ENCODE measurements at regions not wholly inside any gene's neighbourhood (a gene's known extent, or its start where the extent isn't known, plus 50 kb on each side); places are given as distances from the start of the nearest gene placed in this dataset.
"Not testable (repeated sequence)": the region's sequence is repeated elsewhere in the genome, so short reads cannot be mapped to it uniquely, and the experiment has no call there.

DNA sequence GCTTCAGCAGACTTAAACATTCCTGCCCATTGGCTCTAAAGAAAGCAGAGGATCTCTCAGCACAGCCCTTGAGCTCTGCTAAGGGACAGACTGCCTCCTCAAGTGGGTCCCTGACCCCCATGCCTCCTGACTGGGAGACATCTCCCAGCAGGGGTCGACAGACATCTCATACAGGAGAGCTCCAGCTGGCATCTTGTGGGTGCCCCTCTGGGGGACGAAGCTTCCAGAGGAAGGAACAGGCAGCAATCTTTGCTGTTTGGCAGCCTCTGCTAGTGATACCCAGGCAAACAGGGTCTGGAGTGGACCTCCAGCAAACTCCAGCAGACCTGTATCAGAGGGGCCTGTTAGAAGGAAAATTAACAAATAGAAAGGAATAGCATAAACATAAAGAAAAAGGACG is 485.1 kb downstream of the ATP23 start:
- DNase-seq = not testable (repeated sequence)

DNA sequence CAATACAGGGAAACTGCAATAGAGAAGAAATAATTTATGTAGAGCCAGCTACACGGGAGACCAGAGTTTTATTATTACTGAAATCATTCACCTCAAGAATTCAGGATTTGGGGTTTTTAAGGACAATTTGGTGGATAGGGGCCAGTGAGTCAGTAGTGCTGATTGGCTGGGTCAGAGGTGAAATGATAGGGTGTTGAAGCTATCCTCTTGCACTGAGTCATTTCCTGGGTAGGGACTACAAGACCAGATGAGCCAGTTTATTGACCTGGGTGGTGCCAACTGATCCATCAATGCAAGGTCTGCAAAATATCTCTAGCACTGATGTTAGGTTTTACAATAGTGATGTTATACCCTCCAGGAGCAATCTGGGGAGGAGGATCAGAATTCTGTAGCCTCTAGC is 486.3 kb downstream of the LRIG3 start:
- no peak for DNase-seq

DNA sequence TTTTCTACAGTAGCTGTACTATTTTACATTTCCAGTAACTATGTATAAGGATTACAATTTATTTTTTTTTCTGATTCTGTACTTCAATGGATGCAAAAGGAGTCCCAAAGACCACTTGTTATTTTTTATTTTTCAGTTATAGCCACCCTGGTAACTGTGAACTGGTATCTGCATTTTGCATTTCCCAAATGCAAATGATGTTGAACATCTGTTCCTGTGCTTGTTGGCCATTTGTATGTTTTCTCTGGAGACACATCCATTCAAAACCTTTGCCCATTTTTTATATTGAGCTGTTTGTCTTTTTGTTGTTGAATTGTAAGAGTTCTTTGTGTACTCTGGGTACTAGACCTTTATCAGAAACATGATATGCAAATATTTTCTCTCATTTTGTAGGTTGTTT is 485.6 kb downstream of the LRIG3 start:
- no peak for DNase-seq

DNA sequence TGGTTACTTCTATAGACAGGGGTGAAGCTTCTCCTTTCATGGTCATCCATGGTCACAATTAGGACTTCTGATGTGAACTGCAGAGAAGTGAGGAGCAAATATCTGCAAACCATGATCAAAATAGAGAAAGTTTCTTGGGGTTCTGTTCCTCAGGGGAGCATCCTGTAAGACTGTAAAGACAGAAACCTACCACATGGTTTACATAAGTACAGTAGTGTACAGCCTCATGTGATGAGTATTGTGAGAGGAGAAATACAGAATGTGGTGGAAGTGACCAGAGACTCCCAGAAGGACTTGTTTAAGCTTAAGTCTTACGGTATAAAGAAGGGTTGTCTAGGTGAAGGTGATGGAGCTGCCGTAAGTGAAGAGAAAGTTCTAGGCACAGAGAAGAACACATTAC is 484.7 kb downstream of the LRIG3 start:
- no peak for DNase-seq

DNA sequence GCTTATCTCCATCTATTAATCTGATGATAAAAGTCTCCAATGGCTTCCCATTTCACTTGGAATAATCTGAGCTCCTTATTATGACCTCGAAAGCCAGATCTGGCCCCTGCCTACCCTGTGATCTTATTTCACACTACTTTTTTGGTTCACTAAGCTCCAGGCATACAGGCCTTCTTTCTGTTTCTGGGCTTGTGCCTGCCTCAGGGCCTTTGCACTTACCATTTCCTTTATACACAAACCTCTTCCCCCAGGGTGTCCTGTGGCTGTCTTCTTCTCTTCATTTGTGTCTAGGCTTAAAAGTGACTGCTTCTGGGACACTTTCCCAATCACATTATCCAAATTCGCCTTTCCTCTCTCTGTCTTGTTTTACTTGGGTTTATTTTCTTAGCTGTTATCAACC is 478.8 kb downstream of the LRIG3 start:
- DNase-seq = no peak

DNA sequence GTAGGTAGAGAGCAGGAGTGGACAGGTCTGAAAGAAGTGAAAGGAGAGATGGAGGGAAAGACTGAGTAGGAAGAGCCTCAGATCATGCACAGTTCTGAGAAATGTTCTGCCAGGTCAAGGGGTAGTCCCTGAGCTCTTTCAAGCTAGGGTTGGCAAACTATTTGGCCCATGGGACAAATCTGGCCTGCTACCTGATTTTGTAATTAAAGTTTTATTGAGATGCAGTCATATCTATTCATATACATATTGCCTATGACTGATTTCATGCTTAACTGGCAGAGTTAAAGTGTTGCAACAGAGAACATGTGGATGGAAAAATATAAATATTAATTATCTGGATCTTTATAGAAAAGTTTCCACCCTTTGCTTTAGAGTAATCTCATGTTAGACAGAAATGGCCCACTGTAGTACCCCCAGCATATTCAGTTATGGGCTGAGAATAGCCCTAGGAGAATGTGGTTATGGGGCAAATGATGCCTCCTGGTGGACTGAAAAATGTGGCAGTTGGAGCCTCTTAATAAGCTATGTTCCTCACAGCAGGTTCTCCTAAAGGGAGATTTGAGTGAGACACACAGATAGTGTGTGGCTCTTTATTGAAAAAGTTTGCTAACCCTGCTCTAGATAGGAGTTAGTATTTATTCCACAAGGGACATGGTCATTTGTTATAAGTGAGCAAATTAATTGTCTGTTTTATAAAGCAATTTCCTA is 476.9 kb downstream of the LRIG3 start:
- DNase-seq = peak; percentile 30

DNA sequence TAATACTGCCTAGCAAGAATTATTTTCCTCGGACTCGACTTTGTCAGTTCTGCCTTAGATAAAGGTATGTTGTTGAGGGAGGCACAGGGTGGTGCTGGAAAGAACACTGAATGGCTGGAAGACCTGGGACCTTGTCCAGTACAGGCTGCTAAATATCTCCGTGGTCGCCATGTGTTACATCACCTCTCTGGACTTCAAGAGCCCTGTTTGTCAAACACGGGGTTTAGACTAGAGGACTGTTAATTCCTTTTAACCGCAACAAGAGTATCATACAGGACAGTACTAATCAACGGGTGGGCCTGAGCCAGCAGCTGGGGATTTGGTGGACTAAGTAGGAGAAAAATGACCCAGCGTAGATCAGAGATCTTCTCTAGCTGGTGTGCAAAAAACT is 476.3 kb downstream of the LRIG3 start:
- DNase-seq = no peak

DNA sequence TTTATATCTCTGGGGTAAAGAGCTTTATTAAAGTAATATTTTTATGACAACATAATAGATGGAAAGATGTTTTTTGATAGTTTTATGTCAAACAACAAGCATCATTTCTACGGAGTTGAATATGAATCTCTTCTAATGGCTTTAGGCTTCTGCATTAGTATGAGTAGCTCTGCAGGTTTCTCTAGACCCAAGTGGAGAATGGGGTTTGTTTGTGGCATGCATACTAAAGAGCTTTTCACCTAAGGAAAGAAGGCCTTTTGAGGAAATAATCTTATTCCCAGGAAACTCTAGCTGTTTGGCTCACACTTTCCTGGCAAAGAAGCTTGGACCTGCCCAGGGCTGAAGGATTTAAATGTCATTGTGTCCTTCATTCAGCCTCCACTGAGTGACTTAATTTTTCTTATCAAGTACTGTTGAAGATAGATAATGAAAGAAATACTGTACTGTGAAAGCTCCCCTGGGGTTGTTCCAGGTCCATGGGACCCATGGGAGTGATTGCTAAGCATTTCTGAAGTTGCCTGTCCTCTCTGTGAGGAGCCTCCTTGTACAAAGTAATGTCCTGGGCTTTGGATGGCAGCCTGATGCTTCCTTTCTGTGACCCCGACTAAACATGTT is 469.3 kb downstream of the LRIG3 start:
- DNase-seq = no peak

DNA sequence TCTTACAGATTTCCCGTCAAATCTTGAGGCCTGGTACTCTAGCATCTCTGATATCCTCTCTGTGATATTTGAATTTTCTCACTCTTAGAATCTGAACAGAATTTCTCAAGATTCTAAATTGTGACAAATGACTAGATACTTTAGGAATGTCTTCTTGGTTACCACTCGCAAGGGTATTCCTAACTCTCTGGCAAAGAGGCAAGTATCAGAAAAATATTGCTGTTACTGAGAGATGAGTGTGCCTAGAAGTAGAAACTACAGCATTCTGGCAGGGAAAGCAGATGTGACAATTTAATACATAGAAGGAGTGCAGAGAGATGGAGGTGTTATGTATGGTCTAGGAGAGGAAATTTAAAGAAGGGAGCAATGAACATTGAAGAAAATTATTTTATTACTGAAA is 467.8 kb downstream of the LRIG3 start:
- DNase-seq = no peak

DNA sequence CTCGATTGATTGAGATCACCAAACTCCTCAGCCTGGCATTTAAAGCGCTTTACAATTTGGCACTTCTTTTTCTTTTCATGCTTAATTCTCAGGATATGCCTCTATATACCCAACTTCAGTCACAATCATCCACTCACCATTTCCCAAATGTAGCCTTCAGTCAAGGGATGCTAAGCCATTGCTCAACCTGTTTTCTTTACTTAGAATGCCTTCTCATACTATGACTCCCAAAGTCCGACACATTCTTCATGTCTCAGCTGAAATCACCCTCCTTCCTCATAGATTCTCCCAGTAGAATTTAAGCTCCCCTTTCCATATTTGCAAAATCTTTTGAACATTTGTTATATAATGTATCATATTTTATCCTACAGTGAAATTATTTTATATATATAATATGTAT is 467.0 kb downstream of the LRIG3 start:
- no peak for DNase-seq

DNA sequence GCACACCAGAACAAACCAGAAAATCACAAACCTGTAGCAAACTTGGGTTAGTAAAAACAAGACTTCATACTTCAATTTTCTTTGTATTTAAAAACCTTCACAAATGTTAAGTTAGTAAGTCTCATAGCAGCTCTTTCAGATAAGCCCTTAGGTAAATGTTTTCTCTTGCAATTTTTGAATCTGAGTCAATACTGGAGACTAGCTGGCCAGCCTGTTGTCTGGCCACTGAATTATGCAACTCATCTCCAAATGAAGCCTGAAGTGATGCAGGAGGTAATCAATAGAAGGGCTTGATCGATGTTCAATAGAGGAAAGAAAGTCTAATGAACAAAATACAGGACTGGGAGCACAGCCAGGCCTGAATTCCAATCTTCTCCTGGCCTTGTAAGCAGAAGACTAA is 465.2 kb downstream of the LRIG3 start:
- no peak for DNase-seq

DNA sequence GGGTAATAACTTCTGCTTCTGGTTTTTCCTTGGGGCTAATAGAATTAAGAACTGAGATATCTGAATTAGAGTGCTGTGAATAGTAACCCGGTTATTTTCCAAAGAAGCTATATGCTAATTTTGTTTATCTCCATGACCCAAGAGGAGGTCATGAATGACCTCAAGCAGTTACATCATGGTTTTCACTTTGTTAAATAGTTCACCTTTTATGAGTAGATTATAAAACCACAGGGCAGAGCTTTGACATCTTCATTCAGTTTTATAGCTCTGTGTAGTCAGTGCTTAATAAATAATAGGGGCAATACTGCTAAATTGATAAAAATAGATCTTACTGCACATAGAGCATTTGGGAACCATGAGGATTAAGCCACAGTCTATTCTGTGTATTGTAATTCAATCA is 462.2 kb downstream of the LRIG3 start:
- DNase-seq = no peak

DNA sequence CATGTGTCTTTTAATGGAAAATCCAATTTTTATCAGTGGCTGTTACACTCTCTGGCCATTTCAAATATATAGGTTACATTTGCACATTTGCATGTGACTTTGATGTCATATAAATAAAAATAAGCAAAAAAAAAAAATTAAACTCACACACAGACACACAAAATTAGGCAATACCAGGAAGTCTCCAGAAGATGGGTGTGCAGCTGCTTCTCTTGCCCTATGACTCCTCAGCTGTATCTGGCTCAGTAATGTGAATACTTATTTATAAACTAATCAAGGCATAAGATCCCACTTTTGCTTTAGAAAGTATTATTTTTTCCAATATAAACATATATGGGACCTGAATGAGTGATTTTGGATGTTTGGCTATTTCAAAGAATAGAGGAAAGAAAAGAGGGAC is 461.1 kb downstream of the LRIG3 start:
- no peak for DNase-seq

DNA sequence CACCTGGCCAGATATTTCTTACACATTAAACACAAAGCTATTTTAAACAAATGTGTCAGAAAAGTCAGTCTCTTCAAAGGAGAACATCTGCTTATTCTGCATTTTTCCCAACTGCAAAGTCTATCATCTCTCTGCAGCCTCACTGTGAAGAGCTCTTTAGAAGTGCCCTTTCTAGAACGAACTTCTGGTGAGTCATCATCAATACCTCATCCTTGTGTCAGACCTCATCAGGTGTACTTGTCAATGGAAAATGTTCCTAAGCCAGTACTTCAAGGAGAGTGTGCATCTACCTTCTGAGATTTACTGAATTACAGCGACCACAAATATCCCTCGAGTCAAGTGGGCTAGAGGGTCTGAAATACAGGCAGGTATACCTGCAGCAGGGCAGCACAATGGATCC is 457.3 kb downstream of the LRIG3 start:
- no peak for DNase-seq

DNA sequence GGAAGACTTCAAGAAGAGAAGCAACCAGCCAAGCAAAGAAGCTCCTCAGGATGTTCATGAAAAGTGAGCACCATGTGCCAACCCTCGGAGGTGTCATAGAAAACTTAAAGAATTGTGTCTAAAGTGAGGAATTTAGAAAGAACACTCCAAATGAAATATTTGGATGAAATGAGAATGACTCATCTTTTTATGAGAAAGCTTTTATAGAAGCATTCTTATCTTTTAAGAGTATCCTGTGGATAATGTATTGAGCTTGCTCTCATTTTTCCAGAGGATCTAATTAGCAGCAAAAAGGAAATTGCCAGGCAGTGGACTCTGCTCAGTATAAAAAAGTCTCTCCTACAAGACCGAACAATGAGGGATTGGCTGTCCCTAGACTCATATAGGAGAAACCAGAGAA is 454.9 kb downstream of the LRIG3 start:
- DNase-seq = no peak

DNA sequence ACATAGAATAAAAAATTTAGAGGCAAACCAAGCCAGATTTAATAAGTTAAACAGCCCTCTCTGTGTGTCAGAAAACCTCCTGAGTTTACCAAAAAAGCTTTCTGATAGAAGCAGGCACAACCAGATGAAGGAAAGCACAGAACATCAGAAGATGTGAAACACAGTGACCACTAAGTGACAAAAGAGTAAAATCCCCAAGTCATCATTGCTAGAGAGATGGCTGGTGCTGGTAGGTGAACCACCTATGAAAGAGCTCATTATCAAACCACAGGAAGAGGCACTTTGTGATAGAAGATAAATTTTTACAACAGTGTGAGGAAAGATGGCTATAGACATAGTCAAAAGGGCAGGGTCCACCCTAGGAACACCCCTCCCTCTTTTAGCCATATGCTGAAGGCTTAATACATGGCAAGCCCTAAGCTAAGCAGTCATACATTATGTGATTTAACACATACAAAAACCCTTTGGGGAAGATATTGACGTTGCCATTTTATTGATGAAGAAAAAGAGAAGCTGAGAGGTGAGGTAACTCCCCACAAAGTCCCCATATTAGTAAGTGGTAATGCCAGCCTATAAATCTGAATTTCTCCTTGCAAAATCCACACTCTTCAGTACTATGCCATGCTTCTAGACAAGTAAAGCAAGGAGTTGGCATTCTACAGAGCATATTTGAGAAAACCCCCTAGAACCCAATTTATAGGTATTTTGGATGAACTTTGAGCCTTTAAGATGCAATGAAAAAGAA is 449.9 kb downstream of the LRIG3 start:
- DNase-seq = no peak

DNA sequence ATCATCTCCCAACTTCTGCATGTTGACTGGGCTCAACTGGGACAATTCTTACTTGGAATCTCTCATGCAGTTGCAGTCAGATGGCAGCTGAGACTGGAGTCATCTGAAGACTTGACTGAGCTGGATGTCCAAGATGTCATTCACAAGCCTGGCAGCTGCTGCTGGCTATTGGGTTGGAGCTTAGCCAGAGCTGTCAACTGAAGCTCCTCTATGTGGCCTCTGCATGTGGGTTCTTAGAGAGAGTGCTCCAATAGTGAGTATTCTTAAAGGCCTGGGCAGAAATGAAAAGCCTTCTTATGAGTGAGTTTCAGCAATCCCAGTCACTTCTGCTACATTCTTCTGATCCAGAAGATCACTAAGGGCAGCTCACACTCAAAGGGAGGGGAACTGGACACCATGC is 440.9 kb downstream of the LRIG3 start:
- DNase-seq = no peak

DNA sequence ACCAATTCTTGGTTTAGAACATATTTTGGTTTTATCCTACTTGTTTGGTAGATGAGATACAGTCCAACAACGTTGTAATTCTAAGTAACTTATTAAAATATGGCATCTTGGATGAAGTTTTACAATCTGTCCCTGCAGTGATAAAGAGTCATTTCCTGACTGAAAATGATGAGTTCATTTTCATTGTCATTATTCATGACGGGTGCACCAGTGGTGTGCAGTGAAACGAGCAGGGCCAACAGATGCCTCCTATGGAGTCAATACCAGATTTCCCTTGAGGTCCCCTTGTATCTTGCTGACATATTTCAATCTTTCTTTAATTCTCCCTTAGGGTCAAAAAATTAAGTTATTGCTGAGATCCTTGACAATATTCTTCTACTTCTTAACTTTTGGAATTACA is 438.5 kb downstream of the LRIG3 start:
- DNase-seq = no peak

DNA sequence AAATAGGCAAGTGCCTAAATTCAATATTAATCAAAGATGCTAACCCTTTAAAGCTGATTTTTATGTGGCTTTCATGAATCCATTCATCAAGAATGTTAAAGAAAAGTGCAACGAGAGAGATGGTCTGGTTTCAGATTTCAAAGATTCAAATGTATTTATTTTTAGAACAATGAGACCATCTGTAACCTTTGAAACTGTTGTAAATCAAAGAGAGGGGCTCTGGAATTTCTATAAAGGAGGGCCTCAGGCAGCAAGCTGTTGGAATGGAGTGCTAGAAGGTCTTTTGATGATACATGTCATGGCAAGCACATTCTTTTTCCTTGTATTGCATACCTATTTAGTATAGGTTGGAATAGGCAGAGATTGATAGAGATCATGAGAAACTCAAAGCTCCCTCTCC is 433.0 kb downstream of the LRIG3 start:
- no peak for DNase-seq

DNA sequence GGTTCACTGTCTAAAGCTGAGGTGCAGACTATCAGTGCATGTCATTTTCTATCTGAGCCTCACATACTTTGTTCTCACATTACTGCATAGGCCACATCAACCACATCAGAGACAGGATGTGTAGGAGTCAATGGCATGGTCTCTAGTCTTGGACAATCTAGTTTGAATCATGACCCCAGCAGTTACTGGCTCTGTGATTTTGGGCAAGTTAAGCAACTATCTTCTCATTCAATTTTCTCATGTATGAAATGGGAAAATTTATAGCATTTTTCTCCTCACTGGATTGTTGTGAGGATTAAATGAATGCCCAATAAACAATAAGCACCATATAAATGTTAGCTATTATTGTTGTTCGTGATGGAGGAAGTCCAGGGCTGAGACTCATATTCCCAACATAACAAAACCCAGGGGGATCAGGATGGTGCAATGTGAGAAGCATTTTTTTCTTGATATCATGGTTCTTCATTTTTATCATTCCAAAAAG is 432.6 kb downstream of the LRIG3 start:
- DNase-seq = no peak

DNA sequence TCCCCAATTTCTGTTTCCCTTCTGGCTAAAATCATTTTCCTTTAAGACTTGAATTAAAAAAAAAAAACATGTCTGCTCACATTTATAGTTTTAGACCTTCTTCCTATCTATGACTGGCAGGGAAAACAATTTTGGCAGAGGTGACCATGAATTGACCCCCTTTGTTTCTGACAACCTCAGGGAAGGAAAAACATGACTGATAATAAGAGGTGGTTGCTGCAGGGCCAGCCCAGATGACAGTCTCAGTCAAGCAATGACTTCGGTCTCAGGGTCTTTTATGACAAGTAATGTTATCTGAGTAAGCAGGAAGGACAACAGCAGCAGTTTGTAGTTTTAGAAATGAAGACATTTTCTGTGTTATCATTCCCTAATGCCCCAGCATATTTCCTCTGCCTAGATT is 430.9 kb downstream of the LRIG3 start:
- DNase-seq = no peak

DNA sequence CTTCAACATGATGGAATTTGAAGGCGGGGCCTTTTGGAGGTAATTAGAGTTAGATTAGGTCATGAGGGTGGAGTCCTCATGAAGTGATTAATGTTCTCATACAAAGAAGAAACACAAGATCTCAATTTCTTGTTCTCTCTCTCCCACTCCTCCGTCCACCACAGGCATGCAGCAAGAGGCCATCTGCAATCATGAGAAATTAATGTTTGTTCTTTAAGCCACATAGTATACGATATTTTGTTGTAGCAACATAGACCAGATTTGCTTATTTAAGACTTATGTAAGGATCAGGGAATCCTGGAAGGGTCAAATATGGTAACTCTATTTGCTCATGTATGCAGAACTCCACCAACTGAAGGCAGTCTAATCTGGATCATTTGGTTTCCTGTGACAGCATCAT is 429.0 kb downstream of the LRIG3 start:
- DNase-seq = no peak

DNA sequence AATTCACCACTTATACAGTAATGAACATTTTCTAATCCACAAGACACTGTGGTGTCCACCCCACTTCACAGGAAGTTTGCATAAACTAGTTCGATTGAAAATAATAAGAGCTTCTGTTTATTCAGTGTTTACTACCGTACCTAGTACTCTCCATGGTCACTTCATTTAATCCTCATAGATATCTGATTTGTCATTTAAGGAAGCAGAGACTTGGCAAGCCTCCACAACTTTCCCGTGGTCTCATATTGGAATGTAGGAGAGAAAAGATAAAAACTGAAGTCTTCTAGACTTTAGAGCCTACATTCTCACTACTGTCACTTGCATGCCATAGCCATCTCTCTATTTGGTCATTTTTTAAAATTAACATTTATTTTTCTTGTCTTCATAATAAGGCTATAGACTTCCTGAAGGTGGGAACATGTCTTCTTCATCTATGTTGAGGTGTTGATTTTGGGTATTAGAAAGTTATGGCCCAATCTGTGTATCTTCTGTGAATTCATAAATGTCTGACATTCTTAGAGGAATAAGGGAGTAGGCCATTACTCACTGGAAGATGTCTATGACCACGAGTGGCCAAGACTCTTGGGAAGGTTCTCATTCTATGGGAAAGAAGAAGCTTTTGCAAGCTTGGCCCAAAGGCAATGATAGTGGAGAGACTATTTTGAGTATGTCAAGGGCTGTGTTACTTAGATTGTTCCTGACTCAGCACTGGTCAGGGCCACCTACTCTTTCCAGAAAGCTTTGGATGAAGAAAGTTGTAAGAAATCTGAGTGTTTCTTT is 423.7 kb downstream of the LRIG3 start:
- no peak for DNase-seq

DNA sequence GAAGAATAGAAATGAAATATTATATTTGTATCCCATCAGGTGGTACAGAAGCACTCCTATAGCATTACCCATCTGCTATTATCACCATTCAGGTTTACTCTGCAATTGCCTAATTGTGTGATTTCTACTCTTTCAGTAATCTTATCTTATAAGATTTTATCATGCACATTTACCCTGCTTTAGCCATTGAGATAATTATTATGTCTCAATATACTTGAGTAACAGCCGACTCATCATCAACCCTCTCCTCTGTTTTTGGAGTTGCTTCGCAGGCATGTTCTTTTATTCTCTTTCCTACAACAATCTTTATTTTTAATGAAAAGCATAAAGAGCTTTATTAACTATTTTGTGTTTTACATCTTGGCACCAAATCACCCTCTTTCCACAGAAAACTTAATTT is 419.9 kb downstream of the LRIG3 start:
- DNase-seq = no peak

All from suppressor macrophage treated with lipopolysaccharide for 4 hours (primary cell).